ENCODE measurements at regions not wholly inside any gene's neighbourhood (a gene's known extent, or its start where the extent isn't known, plus 50 kb on each side); places are given as distances from the start of the nearest gene placed in this dataset.

DNA sequence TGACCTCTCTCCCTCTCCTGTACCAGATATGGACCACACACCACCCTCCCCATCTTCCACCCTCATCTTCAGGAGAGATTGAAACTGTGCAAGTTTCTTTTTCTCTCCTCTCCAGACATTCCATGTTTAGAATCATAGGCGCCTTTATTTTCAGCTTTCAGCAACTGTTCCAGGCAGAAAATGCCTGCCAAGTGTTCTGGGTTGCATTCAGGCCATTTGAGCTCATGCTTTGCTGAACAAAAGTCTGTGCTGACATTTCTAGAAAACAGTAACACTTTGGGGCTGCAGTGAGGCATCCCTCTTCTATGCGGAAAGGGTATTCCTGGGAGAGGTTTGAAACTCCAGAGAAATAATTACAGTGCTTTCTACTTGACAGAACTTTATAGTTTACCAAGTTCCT lies 361.7 kb downstream of the GPAM start:
- no peaks in the 10 kb centered on the region for H3K36me3 ChIP-seq (ENCODE audit: control insufficient read depth, insufficient read depth, low read length)
- dilution Hi-C loops (cut with HindIII; ENCODE audit: low sequenced_read_pairs, unreplicated experiment) = no loop called here

More for the DNA sequence above, 361.7 kb downstream of the GPAM start:
- no peak overlapping the region for H3K4ac ChIP-seq (ENCODE audit: low read depth, low read length)
- no peak for ATAC-seq (ENCODE audit: low read depth)
- TF ChIP-seq, protein P1, sequence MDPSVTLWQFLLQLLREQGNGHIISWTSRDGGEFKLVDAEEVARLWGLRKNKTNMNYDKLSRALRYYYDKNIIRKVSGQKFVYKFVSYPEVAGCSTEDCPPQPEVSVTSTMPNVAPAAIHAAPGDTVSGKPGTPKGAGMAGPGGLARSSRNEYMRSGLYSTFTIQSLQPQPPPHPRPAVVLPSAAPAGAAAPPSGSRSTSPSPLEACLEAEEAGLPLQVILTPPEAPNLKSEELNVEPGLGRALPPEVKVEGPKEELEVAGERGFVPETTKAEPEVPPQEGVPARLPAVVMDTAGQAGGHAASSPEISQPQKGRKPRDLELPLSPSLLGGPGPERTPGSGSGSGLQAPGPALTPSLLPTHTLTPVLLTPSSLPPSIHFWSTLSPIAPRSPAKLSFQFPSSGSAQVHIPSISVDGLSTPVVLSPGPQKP (IDR thresholded peaks at IDR 0.05; ENCODE audit: borderline replicate concordance, low read depth, low read length) = no peak
- TF ChIP-seq FOS (IDR thresholded peaks at IDR 0.05; ENCODE audit: low read depth, low read length) (no peak), RAD21 (IDR thresholded peaks at IDR 0.05; ENCODE audit: low read length) (no peak), RFX5 (IDR thresholded peaks at IDR 0.05; ENCODE audit: low read depth, low read length) (no peak)
- no peak overlapping the region for H4K8ac ChIP-seq (ENCODE audit: low read depth in 2 of 2, low read length in 2 of 2)
- H4K91ac ChIP-seq (ENCODE audit: insufficient read depth, low read depth, low read length) = no peak overlapping the region
- H3K14ac ChIP-seq (replicated peaks; ENCODE audit: low read depth, low read length) = no peak overlapping the region
- H3K4me2 ChIP-seq (ENCODE audit: low read depth, low read length) = no peak overlapping the region
- no peak for DNase-seq
- no CpG with 5 or more reads among the region's 2 CpGs for WGBS, 2 experiments (ENCODE audit: extremely low coverage in 2 of 2, insufficient read length in 1 of 2)
- POLR2A ChIA-PET (ENCODE audit: unreplicated experiment) = no interaction called here
- H2BK15ac ChIP-seq (ENCODE audit: low read depth, low read length) = no peak overlapping the region
- no peak overlapping the region for H2AK9ac ChIP-seq (replicated peaks; ENCODE audit: low read depth, low read length, poor library complexity)
- H2AK5ac ChIP-seq (ENCODE audit: low read depth, low read length) = no peak overlapping the region
- H2BK5ac ChIP-seq (ENCODE audit: low read depth, low read length, poor library complexity, severe bottlenecking) = no peak overlapping the region
- H3K4me1 ChIP-seq (ENCODE audit: control insufficient read depth, insufficient read depth, low read length) = no peaks in the 10 kb centered on the region
- H3K27me3 ChIP-seq (ENCODE audit: control insufficient read depth, insufficient read depth, low read length) = no peaks in the 10 kb centered on the region
- H3K79me1 ChIP-seq (ENCODE audit: low read depth in 1 of 2, low read length in 2 of 2) = no peaks in the 10 kb centered on the region
- CTCF ChIA-PET = interaction anchor here (0.5 kb wide), 1 partner anchor 231 kb away, joined by 3 read pairs; no protein-coding TSS in a partner anchor
- no peak overlapping the region for H3K56ac ChIP-seq (ENCODE audit: extremely low read depth, insufficient read depth, low read length)
- BruUV-seq (replicated peaks) = no TSS peak
- H4K20me1 ChIP-seq (ENCODE audit: insufficient read depth, low read length) = no peaks in the 10 kb centered on the region
- H3K18ac ChIP-seq (ENCODE audit: low read depth, low read length) = no peak overlapping the region
- intact Hi-C loops (cut with micrococcal nuclease) = no loop called here
- H4K5ac ChIP-seq (ENCODE audit: low read depth, low read length) = no peak overlapping the region
- H3K4me3 ChIP-seq (ENCODE audit: insufficient read depth, low read depth, low read length) = no peak overlapping the region
- no peak overlapping the region for H2AFZ ChIP-seq (replicated peaks; ENCODE audit: low read length, poor library complexity)
- no peak overlapping the region for H2BK120ac ChIP-seq (ENCODE audit: low read depth, low read length)
- in situ Hi-C loops (cut with MboI; ENCODE audit: low sequenced_read_pairs) = no loop called here
- H2BK20ac ChIP-seq (ENCODE audit: low read depth, low read length) = no peak overlapping the region
- no peak overlapping the region for H3K27ac ChIP-seq (ENCODE audit: insufficient read depth, low read length)
- H3K9me1 ChIP-seq (ENCODE audit: insufficient read depth, low read length) = no peaks in the 10 kb centered on the region
- H3K23ac ChIP-seq (ENCODE audit: low read depth, low read length) = no peak overlapping the region
- peaks cover 6% of the 10 kb centered on the region for H3K9me3 ChIP-seq (ENCODE audit: control insufficient read depth, insufficient read depth, low read length)
- H3K9ac ChIP-seq (ENCODE audit: low read depth, low read length) = no peak overlapping the region
